Panc1 (cell line): ENCODE measurements at regions not wholly inside any gene's neighbourhood (a gene's known extent, or its start where the extent isn't known, plus 50 kb on each side); places are given as distances from the start of the nearest gene placed in this dataset.

Experiments used
- ATAC-seq: fragments of 200-7000 bp; cut with Tn5 transposase; 2 replicates; pipeline ENCODE4 v1.9.1; 2020; ENCODE audit warnings: mild to moderate bottlenecking, moderate library complexity
- BruUV-seq: library from RNA; stranded (reverse); fragments of 400-500 nt; replicated peaks from 2 replicates; lab custom pipeline; 2021; lab: Mats Ljungman, UMichigan
- CTCF ChIA-PET: fragments of 300-600 bp; sonication (Branson Sonifier 250); formaldehyde crosslinking; loops from one replicate; lab custom pipeline; 2022; ENCODE audit warnings: antibody characterized with exemption; lab: Charles Lee
- POLR2A ChIA-PET: fragments of 300-600 bp; sonication (Branson Sonifier 250); formaldehyde crosslinking; loops from one replicate; lab custom pipeline; 2022; ENCODE audit warnings: antibody characterized with exemption; lab: Charles Lee
- DNase-seq: peaks from one replicate; pipeline ENCODE4 v3.0.0-alpha.2; 2010; ENCODE audit warnings: low read depth, low spot score
- H3K27ac ChIP-seq: 2 replicates; pipeline ENCODE4 v1.5.1; 2011; ENCODE audit warnings: mild to moderate bottlenecking, low read length, inconsistent platforms
- H3K27me3 ChIP-seq: fragments of 200-500 bp; sonication (Bioruptor generic); 2 replicates; pipeline ENCODE4 v1.6.0; 2014; ENCODE audit warnings: low read length, inconsistent platforms; ENCODE audit not compliant: control insufficient read depth, insufficient read depth
- H3K36me3 ChIP-seq: fragments of 200-500 bp; sonication (Bioruptor generic); 2 replicates; pipeline ENCODE4 v1.5.1; 2014; ENCODE audit warnings: inconsistent platforms, mild to moderate bottlenecking, low read length, moderate library complexity; ENCODE audit not compliant: control insufficient read depth, insufficient read depth
- H3K4me1 ChIP-seq: 2 replicates; pipeline ENCODE4 v1.5.1; 2011; ENCODE audit warnings: inconsistent platforms, mild to moderate bottlenecking, low read length, moderate library complexity; ENCODE audit not compliant: control insufficient read depth, insufficient read depth
- H3K4me3 ChIP-seq, 2 experiments: 2 replicates each; pipeline ENCODE4 v1.5.1; 2011 to 2012; ENCODE audit warnings: low read depth in 2 of 2, low read length in 2 of 2, mild to moderate bottlenecking in 2 of 2, inconsistent platforms in 1 of 2, moderate library complexity in 1 of 2
- H3K9me3 ChIP-seq: fragments of 200-500 bp; sonication (Bioruptor generic); 2 replicates; pipeline ENCODE4 v1.5.1; 2014; ENCODE audit warnings: low read depth, mild to moderate bottlenecking, inconsistent platforms, low read length, moderate library complexity; ENCODE audit not compliant: control insufficient read depth, insufficient read depth
- CTCF ChIP-seq: fragments of 450-650 bp; IDR thresholded peaks from 2 replicates; pipeline ENCODE4 v1.5.1; 2017; ENCODE audit warnings: mild to moderate bottlenecking
- POLR2AphosphoS5 ChIP-seq: IDR thresholded peaks from 2 replicates; pipeline ENCODE4 v1.6.1; 2012; ENCODE audit warnings: mild to moderate bottlenecking, low read depth, low read length, moderate library complexity
- SIN3A ChIP-seq: IDR thresholded peaks from 2 replicates; pipeline ENCODE4 v1.6.1; 2012; ENCODE audit warnings: low read depth, mild to moderate bottlenecking, low read length, moderate library complexity, borderline replicate concordance; ENCODE audit not compliant: insufficient read depth
- TCF7L2 ChIP-seq: IDR thresholded peaks from 2 replicates; pipeline ENCODE4 v1.6.1; 2011; ENCODE audit warnings: mild to moderate bottlenecking, low read depth, low read length, inconsistent platforms
- in situ Hi-C: cut with HindIII; loops from 2 replicates; pipeline ENCODE4 v1.10.0; 2016; ENCODE audit warnings: low sequenced_read_pairs, low pct_unique_long_range_greater_than_20kb
- intact Hi-C: fragments of 100-400 bp; cut with micrococcal nuclease; formaldehyde crosslinking; loops from one replicate; pipeline ENCODE4 v1.10.0; 2022; ENCODE audit not compliant: unreplicated experiment
- TF ChIP-seq, protein P1 (sequence below), 2 experiments: IDR thresholded peaks; 2 replicates each; pipeline ENCODE4 v1.6.1; 2011 to 2012; ENCODE audit warnings: low read depth in 2 of 2, control low read depth in 1 of 2, low read length in 1 of 2, mild to moderate bottlenecking in 1 of 2, moderate library complexity in 1 of 2; ENCODE audit not compliant: insufficient read depth in 1 of 2

DNA sequence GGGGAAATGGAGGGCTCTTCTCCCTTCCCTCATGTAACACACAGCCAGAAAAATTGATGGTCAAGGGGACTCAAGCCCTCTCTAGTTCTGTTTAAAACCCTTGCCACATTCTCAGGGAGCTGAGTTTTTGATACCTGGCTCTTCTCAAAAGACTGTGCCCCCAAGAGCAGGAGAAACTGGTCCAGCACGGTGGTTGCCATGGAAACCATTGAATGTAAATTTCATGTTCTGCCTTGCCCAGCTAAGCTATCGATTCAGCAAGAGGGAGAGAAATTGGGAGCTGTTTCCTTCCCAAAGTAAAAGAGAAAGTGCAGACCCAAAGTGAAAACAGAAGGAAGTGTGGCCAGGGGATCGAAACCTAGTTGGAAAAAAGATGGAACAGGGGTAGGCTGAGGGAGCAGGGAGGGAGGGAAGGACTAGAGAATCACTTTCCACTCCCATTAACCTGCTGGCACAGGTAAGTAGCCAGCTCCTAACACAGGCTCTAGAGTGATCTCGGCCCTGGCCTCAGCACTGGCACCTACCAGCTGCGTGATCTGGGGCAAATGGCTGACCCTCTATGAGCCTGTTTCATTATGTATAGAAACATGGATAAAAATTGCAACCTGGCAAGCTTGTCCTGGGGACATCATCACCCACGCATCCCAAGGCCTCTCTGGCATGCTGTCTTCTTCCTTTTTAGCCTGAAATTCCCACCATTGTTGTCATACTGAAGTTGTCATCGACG, 140.9 kb downstream of the TPRA1 start:
- H3K36me3 ChIP-seq, result no peaks in the 10 kb centered on the region
- DNase-seq (no peak), ATAC-seq (no peak)
- H3K27me3 ChIP-seq, result peaks cover 5% of the 10 kb centered on the region; the same call in 1 of the 2 replicates
- BruUV-seq, result no TSS peak
- in situ Hi-C loops, result no loop called here
- no peaks in the 10 kb centered on the region for H3K9me3 ChIP-seq
- no peak for TF ChIP-seq CTCF
- no peak for TF ChIP-seq TCF7L2
- no peak for TF ChIP-seq POLR2AphosphoS5
- TF ChIP-seq, protein P1, sequence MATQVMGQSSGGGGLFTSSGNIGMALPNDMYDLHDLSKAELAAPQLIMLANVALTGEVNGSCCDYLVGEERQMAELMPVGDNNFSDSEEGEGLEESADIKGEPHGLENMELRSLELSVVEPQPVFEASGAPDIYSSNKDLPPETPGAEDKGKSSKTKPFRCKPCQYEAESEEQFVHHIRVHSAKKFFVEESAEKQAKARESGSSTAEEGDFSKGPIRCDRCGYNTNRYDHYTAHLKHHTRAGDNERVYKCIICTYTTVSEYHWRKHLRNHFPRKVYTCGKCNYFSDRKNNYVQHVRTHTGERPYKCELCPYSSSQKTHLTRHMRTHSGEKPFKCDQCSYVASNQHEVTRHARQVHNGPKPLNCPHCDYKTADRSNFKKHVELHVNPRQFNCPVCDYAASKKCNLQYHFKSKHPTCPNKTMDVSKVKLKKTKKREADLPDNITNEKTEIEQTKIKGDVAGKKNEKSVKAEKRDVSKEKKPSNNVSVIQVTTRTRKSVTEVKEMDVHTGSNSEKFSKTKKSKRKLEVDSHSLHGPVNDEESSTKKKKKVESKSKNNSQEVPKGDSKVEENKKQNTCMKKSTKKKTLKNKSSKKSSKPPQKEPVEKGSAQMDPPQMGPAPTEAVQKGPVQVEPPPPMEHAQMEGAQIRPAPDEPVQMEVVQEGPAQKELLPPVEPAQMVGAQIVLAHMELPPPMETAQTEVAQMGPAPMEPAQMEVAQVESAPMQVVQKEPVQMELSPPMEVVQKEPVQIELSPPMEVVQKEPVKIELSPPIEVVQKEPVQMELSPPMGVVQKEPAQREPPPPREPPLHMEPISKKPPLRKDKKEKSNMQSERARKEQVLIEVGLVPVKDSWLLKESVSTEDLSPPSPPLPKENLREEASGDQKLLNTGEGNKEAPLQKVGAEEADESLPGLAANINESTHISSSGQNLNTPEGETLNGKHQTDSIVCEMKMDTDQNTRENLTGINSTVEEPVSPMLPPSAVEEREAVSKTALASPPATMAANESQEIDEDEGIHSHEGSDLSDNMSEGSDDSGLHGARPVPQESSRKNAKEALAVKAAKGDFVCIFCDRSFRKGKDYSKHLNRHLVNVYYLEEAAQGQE (IDR thresholded peaks at IDR 0.05; ENCODE audit: insufficient read depth in 1 of 2, low read depth in 2 of 2, low read length in 1 of 2), result no peak
- no peak for TF ChIP-seq SIN3A
- no peaks in the 10 kb centered on the region for H3K4me1 ChIP-seq
- intact Hi-C loops, result loop anchor here (10.0 kb wide), 2 partner anchors 195 to 775 kb away; no protein-coding TSS in a partner anchor
- CTCF ChIA-PET, result no interaction called here
- POLR2A ChIA-PET, result no interaction called here
- no peak overlapping the region for H3K4me3 ChIP-seq
- H3K27ac ChIP-seq, result no peak overlapping the region

- Histone ChIP-seq H3K27ac (no peak overlapping the region), H3K36me3 (no peaks in the 10 kb centered on the region), H3K4me3 (no peak overlapping the region), H3K27me3 (peaks cover 5% of the 10 kb centered on the region; the same call in 1 of the 2 replicates), H3K9me3 (no peaks in the 10 kb centered on the region), H3K4me1 (no peaks in the 10 kb centered on the region)
- CTCF ChIA-PET, result no interaction called here
- ATAC-seq, result no peak
- TF ChIP-seq, protein P1 (IDR thresholded peaks at IDR 0.05; ENCODE audit: insufficient read depth in 1 of 2, low read depth in 2 of 2, low read length in 1 of 2), result no peak
- TF ChIP-seq POLR2AphosphoS5, result no peak
- no TSS peak for BruUV-seq
- in situ Hi-C loops, result no loop called here
- POLR2A ChIA-PET, result no interaction called here
- no peak for DNase-seq
- intact Hi-C loops, result no loop called here
These were observed 141.9 kb downstream of the TPRA1 start for GRCh38 chr3:127448671-127449070.
